Small intestine (tissue), 7 donors: ENCODE measurements at regions not wholly inside any gene's neighbourhood (a gene's known extent, or its start where the extent isn't known, plus 50 kb on each side); places are given as distances from the start of the nearest gene placed in this dataset.

Experiments
- DNase-seq, 2 donors: peaks; one replicate each; pipeline versions ENCODE4 v3.0.0 to v3.0.0-alpha.2; 2013
- FAIRE-seq: peaks from 2 replicates; lab custom pipeline; 2012; peaks lifted over from hg19 to GRCh38; lab: Jason Lieb, UNC
- H3K27ac ChIP-seq, 3 donors: one replicate each; pipeline ENCODE4 v1.5.1; 2013; ENCODE audit warnings: low read length in 2 of 3, mild to moderate bottlenecking in 2 of 3, control low read depth in 1 of 3, inconsistent platforms in 1 of 3, low read depth in 1 of 3, moderate library complexity in 1 of 3
- H3K27me3 ChIP-seq, 3 donors: one replicate each; pipeline ENCODE4 v1.6.1; 2013; ENCODE audit warnings: low read length in 3 of 3, inconsistent platforms in 1 of 3; ENCODE audit not compliant: control insufficient read depth in 3 of 3, insufficient read depth in 3 of 3
- H3K36me3 ChIP-seq, 3 donors: one replicate each; pipeline ENCODE4 v1.6.1; 2013; ENCODE audit warnings: low read length in 3 of 3, inconsistent platforms in 1 of 3, low read depth in 1 of 3, mild to moderate bottlenecking in 1 of 3, moderate library complexity in 1 of 3; ENCODE audit not compliant: control insufficient read depth in 3 of 3, insufficient read depth in 2 of 3
- H3K4me1 ChIP-seq, 3 donors: one replicate each; pipeline ENCODE4 v1.6.1; 2013; ENCODE audit warnings: low read length in 2 of 3, inconsistent platforms in 1 of 3, low read depth in 1 of 3, mild to moderate bottlenecking in 1 of 3, moderate library complexity in 1 of 3; ENCODE audit not compliant: control insufficient read depth in 3 of 3, insufficient read depth in 2 of 3
- H3K4me3 ChIP-seq, 3 donors: one replicate each; pipeline ENCODE4 v1.5.1; 2013; ENCODE audit warnings: low read length in 3 of 3, control low read depth in 1 of 3, inconsistent platforms in 1 of 3, low read depth in 1 of 3, mild to moderate bottlenecking in 1 of 3, moderate library complexity in 1 of 3
- H3K9me3 ChIP-seq, 2 donors: one replicate each; pipeline ENCODE4 v1.6.1; 2013; ENCODE audit warnings: low read depth in 1 of 2, low read length in 1 of 2; ENCODE audit not compliant: control insufficient read depth in 2 of 2, insufficient read depth in 1 of 2
- WGBS, 3 donors: extraction: QIAGEN DNeasy Blood & Tissue Kit; methylation state at CpG; one replicate each; pipeline ENCODE4 v1.1.7; 2013; 5-methylcytosine and 5-hydroxymethylcytosine counted together
- donor health status: healthy with polysubstance abuse.
- donor health status: control.
- donor health status: control.
- donor health status: Bipolar disorder and iron deficiency.
- donor health status: healthy.

DNA sequence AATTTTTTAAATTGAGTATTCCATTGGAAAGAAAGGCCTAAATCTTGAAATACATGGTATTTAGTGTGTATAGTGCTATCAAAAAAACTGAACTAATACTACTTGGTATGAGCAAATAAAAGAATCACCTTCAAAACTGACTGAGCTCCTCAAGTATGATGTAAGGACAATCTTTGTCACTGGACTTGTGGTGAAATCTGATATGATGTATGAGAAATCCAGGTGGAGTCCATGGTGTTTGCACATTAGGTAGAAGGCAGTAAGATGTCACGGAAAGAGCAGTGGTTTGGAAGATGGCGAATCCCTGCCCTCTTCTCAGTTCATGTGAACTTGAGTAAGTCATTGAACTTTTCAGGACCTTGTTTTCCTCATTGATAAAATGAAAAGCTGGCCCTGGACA, 62.1 kb upstream of the COL1A2 start:
- 74 to 94% (median 89%) methylated on average over 2 of the region's 2 CpGs for WGBS, 3 donors
- Histone ChIP-seq H3K27ac (no peak overlapping the region), H3K36me3 (no peaks in the 10 kb centered on the region), H3K27me3 (no peaks in the 10 kb centered on the region), H3K9me3 (no peaks in the 10 kb centered on the region), H3K4me1 (no peaks in the 10 kb centered on the region), H3K4me3 (no peak overlapping the region)
- DNase-seq (no peak), FAIRE-seq (no peak)

GRCh38 chr7:94333810-94334209, 60.9 kb upstream of the COL1A2 start:
- H3K9me3 ChIP-seq, result no peaks in the 10 kb centered on the region
- no peak for FAIRE-seq

GRCh38 chr7:94335586-94335985, 59.1 kb upstream of the COL1A2 start:
- no peak overlapping the region for H3K27ac ChIP-seq
- H3K9me3 ChIP-seq, result no peaks in the 10 kb centered on the region
- H3K27me3 ChIP-seq, result no peaks in the 10 kb centered on the region
- DNase-seq, result no peak
- FAIRE-seq, result no peak
- H3K4me1 ChIP-seq, result no peaks in the 10 kb centered on the region
- no peaks in the 10 kb centered on the region for H3K36me3 ChIP-seq
- 72 to 80% (median 72%) methylated on average over 1 of the region's 1 CpG for WGBS, 3 donors
- no peak overlapping the region for H3K4me3 ChIP-seq

More at GRCh38 chr7:94333810-94334209, 60.9 kb upstream of the COL1A2 start:
- DNase-seq, result no peak
- no peak overlapping the region for H3K27ac ChIP-seq
- no peaks in the 10 kb centered on the region for H3K4me1 ChIP-seq
- H3K36me3 ChIP-seq, result no peaks in the 10 kb centered on the region
- H3K27me3 ChIP-seq, result no peaks in the 10 kb centered on the region
- H3K4me3 ChIP-seq, result no peak overlapping the region

- no peaks in the 10 kb centered on the region for H3K9me3 ChIP-seq
- no peak for DNase-seq
- H3K36me3 ChIP-seq, result no peaks in the 10 kb centered on the region
- no peak overlapping the region for H3K4me3 ChIP-seq
- FAIRE-seq, result no peak
- H3K4me1 ChIP-seq, result no peaks in the 10 kb centered on the region
- H3K27ac ChIP-seq, result no peak overlapping the region
- H3K27me3 ChIP-seq, result no peaks in the 10 kb centered on the region
- 61 to 64% (median 63%) methylated on average over 2 of the region's 2 CpGs for WGBS, 3 donors
These were observed 58.7 kb upstream of the COL1A2 start for GRCh38 chr7:94336009-94336408.

DNA sequence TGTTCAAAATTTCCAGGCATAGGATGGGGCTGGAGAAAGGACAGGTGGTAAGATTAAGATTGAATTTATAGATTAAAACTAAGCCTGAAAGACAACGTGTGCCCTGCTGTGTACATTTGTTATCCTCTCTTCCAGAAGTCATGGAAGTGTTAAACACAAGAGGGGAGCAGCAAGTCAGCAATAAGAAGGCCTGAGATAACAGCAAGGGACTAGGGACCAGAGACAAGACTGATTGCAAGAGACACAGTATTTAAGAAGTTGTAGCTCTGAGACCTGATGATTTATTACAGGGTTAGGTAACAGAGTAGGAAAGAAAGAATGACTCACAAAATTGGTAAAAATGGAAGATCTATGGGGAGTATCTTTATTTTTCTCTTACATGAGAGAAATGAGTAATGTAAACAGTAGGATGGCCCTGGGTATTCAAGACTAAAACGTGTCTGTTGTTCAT, 55.7 kb upstream of the COL1A2 start:
- no peaks in the 10 kb centered on the region for H3K9me3 ChIP-seq
- 22 to 31% (median 27%) methylated on average over 2 of the region's 2 CpGs for WGBS, 3 donors
- H3K4me1 ChIP-seq, result no peaks in the 10 kb centered on the region
- DNase-seq, result no peak
- H3K27me3 ChIP-seq, result no peaks in the 10 kb centered on the region
- no peak overlapping the region for H3K4me3 ChIP-seq
- no peak overlapping the region for H3K27ac ChIP-seq
- FAIRE-seq, result no peak
- no peaks in the 10 kb centered on the region for H3K36me3 ChIP-seq

GRCh38 chr7:94344826-94345225, 49.9 kb upstream of the COL1A2 start:
- H3K9me3 ChIP-seq, result no peaks in the 10 kb centered on the region
- H3K4me3 ChIP-seq, result no peak overlapping the region
- WGBS, 3 donors, result 85 to 91% (median 85%) methylated on average over 1 of the region's 1 CpG
- H3K4me1 ChIP-seq, result no peaks in the 10 kb centered on the region
- H3K27me3 ChIP-seq, result no peaks in the 10 kb centered on the region
- FAIRE-seq (no peak), DNase-seq (no peak)
- no peaks in the 10 kb centered on the region for H3K36me3 ChIP-seq
- no peak overlapping the region for H3K27ac ChIP-seq
